ENCODE measurements at regions not wholly inside any gene's neighbourhood (a gene's known extent, or its start where the extent isn't known, plus 50 kb on each side); places are given as distances from the start of the nearest gene placed in this dataset.
"Not testable (repeated sequence)": the region's sequence is repeated elsewhere in the genome, so short reads cannot be mapped to it uniquely, and the experiment has no call there.

GRCh38 chr3:193055352-193055751, 137.7 kb upstream of the MB21D2 start:
- no peaks in the 10 kb centered on the region for H3K9me3 Mint-ChIP-seq
- H3K36me3 Mint-ChIP-seq (ENCODE audit: low read depth), result no peaks in the 10 kb centered on the region
- H3K27ac Mint-ChIP-seq, result no peak overlapping the region
- no peak for DNase-seq
- TF ChIP-seq CTCF (IDR thresholded peaks at IDR 0.05), result no peak
- H3K4me1 Mint-ChIP-seq (ENCODE audit: low read depth), result no peaks in the 10 kb centered on the region
- H3K4me3 Mint-ChIP-seq, result no peak overlapping the region
- H3K27me3 Mint-ChIP-seq (ENCODE audit: insufficient read depth), result peaks cover 8% of the 10 kb centered on the region

DNA sequence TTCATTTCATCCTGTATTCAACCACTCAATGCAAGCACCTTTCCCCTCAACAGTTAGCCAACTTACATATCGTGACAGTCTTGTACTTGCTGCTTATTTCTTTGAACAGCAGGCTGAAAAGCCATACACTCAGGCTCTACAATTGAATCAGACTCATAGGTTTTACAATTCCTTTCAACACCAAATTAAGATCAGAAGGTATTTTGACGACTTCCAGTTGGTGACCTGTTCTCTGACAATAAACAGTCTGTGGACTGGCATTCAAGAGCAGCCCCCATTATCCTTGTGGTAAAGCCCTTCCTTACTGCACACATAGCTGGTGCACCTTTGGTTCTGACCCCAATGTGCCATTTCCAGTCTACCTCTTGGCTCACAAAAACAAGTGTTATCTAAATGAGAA, 140.0 kb upstream of the MB21D2 start:
- Mint-ChIP-seq H3K27ac (no peak overlapping the region), H3K36me3 (ENCODE audit: low read depth) (no peaks in the 10 kb centered on the region), H3K9me3 (no peaks in the 10 kb centered on the region), H3K4me3 (no peak overlapping the region), H3K4me1 (ENCODE audit: low read depth) (no peaks in the 10 kb centered on the region), H3K27me3 (ENCODE audit: insufficient read depth) (peaks cover 4% of the 10 kb centered on the region)
- no peak for DNase-seq
- no peak for TF ChIP-seq CTCF (IDR thresholded peaks at IDR 0.05)

- TF ChIP-seq CTCF (IDR thresholded peaks at IDR 0.05), result no peak
- Mint-ChIP-seq H3K4me1 (ENCODE audit: low read depth) (no peaks in the 10 kb centered on the region), H3K36me3 (ENCODE audit: low read depth) (no peaks in the 10 kb centered on the region), H3K9me3 (no peaks in the 10 kb centered on the region), H3K27me3 (ENCODE audit: insufficient read depth) (peaks cover 5% of the 10 kb centered on the region), H3K4me3 (no peak overlapping the region), H3K27ac (no peak overlapping the region)
- DNase-seq, result no peak
These were observed 143.3 kb upstream of the MB21D2 start for GRCh38 chr3:193060748-193061546.

GRCh38 chr3:193068365-193068764, 150.7 kb upstream of the MB21D2 start:
- Mint-ChIP-seq H3K27ac (no peak overlapping the region), H3K4me3 (no peak overlapping the region), H3K4me1 (ENCODE audit: low read depth) (no peaks in the 10 kb centered on the region), H3K36me3 (ENCODE audit: low read depth) (no peaks in the 10 kb centered on the region), H3K27me3 (ENCODE audit: insufficient read depth) (peaks cover 2% of the 10 kb centered on the region; the same call in 1 of the 2 replicates), H3K9me3 (no peaks in the 10 kb centered on the region)
- no peak for TF ChIP-seq CTCF (IDR thresholded peaks at IDR 0.05)
- no peak for DNase-seq

DNA sequence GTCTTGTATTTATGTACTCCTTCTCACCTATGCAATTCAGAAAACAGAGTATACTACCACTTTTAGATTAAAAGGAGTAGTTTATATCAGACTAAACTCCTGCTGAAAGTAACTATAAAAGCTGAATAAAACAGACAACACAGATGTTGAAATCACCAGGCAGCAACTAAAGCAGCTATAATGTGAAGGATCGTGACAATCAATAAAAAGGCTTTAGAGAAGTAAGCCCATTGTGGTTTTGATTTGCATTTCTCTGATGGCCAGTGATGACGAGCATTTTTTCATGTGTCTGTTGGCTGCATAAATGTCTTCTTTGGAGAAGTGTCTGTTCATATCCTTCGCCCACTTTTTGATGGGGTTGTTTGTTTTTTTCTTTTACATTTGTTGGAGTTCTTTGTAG, 152.1 kb upstream of the MB21D2 start:
- not testable (repeated sequence) for H3K36me3 Mint-ChIP-seq (ENCODE audit: low read depth); H3K27me3 Mint-ChIP-seq (ENCODE audit: insufficient read depth); H3K27ac Mint-ChIP-seq; DNase-seq; H3K4me1 Mint-ChIP-seq (ENCODE audit: low read depth); H3K4me3 Mint-ChIP-seq; H3K9me3 Mint-ChIP-seq

DNA sequence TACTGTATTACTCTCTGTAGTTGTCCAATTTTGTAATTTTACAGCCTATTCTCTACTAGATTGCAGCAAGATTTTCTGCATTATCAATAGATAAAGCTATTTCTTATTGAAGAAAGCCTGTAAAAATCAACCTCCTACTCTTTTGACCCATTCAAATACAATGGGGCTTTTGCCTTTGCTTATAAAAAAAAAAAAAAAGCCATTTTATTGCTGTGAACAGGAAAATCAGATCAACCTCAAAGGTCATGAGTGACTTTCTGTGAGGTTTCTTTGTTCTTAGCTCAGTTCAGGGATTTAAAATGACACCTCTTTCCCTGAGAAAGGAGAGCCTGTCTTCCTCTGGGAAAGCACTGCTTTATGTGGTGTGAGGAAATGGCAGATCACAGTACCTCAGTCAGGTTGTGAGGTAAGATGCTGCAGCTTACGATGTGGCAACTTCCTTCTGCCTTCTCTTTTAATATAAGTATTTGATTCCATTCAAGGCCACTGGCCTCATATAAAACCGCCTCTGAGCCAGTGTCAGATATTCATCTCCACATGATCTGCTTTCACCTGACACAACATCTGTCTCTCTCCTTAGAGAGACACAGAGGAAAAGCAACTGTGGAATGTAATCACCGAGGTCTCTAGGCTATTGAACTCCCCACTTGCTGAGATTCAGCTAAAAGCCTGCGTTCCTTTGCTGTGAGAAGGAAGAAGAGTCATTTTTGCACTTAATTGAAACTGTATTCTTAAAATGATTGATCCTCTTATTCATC, 161.5 kb upstream of the MB21D2 start:
- no peak for DNase-seq
- no peak for TF ChIP-seq CTCF (IDR thresholded peaks at IDR 0.05)
- Mint-ChIP-seq H3K4me3 (no peak overlapping the region), H3K36me3 (ENCODE audit: low read depth) (no peaks in the 10 kb centered on the region), H3K9me3 (no peaks in the 10 kb centered on the region; the same call in 1 of the 2 replicates), H3K27me3 (ENCODE audit: insufficient read depth) (no peaks in the 10 kb centered on the region), H3K4me1 (ENCODE audit: low read depth) (no peaks in the 10 kb centered on the region), H3K27ac (no peak overlapping the region)

Data from HFFc6 (cell line).